IPS-NIHi7 (cell line): ENCODE measurements at regions not wholly inside any gene's neighbourhood (a gene's known extent, or its start where the extent isn't known, plus 50 kb on each side); places are given as distances from the start of the nearest gene placed in this dataset.
"Not testable (repeated sequence)": the region's sequence is repeated elsewhere in the genome, so short reads cannot be mapped to it uniquely, and the experiment has no call there.

Experiments used
- DNase-seq: peaks from one replicate; pipeline ENCODE4 v3.0.0; 2012; ENCODE audit warnings: mixed read lengths; ENCODE audit errors: extremely low spot score

DNA sequence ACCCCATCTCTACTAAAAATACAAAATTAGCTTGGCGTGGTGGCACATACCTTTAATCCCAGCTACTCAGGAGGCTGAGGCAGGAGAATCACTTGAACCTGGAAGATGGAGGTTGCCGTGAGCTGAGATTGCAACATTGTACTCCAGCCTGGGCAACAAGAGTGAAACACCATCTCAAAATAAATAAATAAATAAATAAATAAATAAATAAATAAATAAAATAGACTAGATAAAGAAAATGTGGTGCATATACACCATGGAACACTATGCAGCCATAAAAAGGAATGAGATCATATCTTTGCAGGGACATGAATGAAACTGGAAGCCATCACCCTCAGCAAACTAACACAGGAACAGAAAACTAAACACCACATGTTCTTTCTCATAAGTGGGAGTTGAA, 110.4 kb downstream of the YIPF5 start:
- DNase-seq, result not testable (repeated sequence)

GRCh38 chr5:144060598-144060997, 109.9 kb downstream of the YIPF5 start:
- no peak for DNase-seq

GRCh38 chr5:144065786-144066185, 104.7 kb downstream of the YIPF5 start:
- DNase-seq, result no peak

DNA sequence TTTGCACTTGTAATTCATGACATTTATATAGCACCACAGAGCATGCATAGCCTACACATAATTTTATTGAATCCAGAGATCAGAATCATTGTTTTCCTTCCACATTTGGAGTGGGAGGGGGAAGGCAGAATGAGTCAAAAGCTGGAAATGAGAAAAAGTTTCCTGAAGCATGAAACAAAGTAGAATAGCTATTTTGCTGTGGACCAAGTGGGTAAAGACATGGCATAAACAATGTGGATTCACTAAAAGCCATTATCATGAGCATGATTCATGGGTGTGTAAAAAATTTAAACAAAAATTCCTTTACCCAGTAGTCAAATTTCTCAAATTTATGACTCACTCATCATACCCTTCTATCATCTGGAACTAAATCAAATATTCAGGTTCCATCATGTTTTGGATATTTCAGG, 97.9 kb downstream of the YIPF5 start:
- no peak for DNase-seq

DNA sequence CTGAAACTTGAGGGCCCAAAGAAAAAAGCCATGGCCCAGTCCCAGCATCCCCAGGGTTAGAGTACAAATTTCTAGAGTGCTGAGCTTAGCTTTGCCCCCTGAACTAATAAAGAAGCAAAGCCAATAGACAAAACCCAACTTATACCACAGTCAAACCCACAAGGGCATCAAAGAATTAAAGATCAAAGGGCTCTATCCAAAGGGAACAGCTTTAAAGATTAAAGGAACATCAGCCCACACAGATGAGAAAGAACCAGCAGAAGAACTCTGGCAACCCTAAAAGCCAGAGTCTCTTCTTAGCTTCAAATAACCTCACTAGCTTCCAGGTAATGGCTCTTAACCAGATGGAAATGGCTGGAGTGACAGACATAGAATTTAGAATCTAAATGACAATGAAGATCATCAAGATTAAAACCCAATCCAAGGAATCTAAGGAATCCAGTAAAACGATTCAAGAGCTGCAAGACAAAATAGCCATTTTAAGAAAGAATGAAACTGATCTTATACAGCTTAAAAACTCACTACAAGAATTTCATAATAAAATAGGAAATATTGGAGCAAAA, 93.9 kb downstream of the YIPF5 start:
- DNase-seq, result no peak

DNA sequence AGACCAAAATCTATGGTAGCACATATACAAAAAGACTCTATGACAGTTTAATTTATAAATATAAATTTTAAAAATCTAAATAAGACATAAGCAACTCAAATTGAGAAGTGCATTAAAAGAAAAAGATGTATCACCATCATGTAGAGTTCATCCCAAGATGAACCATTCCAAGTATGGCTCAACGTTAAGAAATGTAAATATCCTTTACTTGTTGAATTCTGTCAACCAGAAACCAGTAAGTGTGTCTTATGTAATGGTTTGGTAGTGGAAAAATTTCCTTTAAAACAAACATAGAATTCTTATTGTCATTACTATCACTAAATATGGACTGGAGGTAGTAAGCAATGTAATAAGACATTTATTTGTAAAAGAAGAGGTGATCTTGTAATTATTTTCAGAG, 87.3 kb downstream of the YIPF5 start:
- DNase-seq, result no peak

GRCh38 chr5:144084971-144085370, 85.5 kb downstream of the YIPF5 start:
- DNase-seq, result no peak

- DNase-seq, result no peak
These were observed 85.1 kb downstream of the YIPF5 start for GRCh38 chr5:144085381-144085780.

DNA sequence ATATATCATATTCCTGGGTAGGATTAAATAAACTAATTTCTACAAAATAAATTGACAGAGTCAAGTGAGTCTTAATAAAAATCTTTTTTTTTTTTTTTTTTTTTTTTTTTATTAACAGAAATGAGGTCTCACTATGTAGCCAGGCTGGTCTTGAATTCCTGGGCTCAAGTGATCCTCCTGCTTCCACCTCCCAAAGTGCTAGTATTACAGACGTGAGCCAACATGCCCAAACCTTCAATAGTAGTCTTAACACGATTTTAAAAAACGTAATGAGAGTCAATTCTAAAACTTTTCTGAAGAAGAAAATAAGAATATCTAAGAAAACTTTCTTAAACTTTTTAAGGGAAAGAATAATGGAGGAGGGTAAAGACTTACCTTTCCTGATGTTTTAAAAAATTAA, 84.2 kb downstream of the YIPF5 start:
- DNase-seq, result no peak

GRCh38 chr5:144087576-144087975, 82.9 kb downstream of the YIPF5 start:
- DNase-seq, result no peak

DNA sequence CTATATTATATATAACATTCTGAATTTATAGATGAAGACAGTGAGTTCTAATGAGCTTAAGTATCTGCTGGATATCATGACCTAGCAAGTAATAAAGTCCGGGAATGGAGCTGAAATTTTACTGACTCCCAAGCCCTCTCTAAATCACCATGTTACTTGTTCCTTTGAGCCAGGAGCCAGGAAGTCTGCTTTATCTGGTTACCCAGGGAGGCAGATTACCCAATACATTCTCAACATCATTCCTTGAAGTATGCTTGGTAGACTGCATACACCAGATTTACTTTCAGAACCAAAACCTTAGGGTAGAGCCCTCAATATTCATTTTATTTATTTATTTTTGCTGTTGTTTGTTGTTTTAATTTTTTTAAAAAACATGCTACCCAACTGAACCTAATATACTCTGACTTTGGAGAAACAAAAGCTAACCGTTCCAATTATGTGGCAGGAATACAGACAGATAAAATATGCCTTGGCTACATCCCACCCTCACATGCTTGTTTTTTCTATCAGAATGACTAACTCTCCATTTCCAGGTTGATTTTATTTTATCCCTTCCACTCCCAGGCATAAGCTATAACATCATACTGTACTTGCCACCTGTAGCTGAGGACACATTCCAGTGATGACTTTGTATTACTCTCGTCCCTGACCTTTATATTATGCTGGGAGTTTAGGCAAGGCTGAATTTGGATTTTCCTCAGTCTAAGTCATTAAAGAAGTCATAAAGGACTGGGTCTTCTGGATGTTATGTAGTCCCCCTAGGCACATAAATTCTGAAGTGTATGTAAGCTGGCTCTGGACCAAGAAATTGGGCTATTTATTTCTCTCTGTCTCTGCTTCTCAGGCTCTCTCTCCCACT, 82.0 kb downstream of the YIPF5 start:
- no peak for DNase-seq

- DNase-seq, result no peak
These were observed 80.9 kb downstream of the YIPF5 start for GRCh38 chr5:144089401-144090021.

GRCh38 chr5:144092508-144092907, 78.0 kb downstream of the YIPF5 start:
- DNase-seq, result no peak

- DNase-seq, result no peak
These were observed 77.1 kb downstream of the YIPF5 start for GRCh38 chr5:144093400-144093799.

GRCh38 chr5:144093868-144094267, 76.6 kb downstream of the YIPF5 start:
- DNase-seq, result no peak

DNA sequence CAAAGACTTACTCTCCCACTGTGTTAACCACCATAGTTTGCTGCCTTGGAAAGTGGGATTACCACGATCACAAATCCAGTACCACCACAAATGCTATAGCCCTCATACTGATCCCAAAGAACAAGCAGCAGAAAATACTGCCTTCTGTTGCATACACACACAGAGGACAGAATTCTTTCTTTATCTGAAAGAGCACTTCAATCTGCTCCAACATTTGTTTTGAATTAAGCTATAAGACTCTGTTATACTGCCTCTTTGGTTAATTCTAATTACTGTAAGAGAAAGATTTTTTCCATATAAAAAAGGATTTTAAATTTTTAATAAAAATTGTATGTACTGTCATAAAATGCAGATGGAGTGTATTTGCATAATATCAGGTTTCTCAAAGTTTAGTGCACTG, 69.8 kb downstream of the YIPF5 start:
- no peak for DNase-seq

DNA sequence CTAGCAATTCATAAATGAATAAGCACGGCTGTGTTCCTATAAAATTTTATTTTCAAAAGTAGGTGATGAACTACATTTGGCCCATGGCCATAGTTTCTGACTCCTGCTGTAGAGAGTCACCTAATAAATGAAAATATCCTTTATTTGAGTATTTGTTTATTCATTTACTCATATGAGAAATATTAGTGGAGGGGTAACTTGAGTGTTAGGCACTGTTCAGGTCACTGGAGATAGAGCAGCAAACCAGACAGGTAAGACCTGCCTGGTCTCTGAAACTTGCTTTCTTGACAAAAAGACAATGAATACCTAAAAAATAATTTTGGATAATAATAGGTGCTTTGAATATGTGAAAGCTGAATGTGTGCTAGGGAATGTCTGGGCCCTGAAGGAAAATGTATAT, 68.8 kb downstream of the YIPF5 start:
- no peak for DNase-seq

DNA sequence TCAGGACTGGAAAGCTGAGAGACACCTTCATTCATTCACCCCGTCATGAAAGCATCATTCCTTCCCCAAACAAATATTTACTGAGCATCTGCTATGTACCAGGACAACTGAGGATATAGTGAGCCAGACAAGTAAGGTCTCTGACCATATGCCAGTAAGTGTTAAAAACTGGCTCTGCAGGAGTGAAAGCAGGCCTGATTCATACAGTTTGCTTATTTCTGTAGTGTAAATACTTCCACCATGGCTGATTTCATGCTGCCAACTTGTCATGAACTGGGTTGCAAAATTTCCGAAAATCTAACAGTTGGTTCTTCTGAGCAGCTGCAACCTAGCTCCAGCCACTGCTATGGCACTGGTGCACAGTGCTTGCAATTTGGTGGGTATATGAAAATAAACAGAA, 68.1 kb downstream of the YIPF5 start:
- DNase-seq, result no peak

DNA sequence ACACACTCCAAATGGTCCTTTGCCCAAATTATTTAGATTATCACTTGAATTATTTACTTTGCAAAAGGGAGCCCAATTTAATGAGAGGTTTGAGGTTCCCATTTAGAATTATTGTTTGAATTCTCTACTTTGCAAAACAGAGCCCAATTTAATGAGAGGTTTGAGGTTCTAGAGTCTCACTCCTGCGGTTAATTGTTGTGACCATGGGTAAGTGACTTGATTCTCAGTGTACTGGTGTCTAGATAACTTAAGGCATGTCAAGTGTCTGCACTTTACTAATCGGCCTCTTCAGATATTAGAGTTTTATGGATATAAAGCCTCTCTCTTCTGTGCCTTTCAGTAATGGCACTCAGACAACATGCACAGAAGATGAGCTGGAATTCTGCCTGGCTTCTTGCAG, 67.5 kb downstream of the YIPF5 start:
- no peak for DNase-seq

GRCh38 chr5:144103611-144104485, 66.6 kb downstream of the YIPF5 start:
- no peak for DNase-seq

DNA sequence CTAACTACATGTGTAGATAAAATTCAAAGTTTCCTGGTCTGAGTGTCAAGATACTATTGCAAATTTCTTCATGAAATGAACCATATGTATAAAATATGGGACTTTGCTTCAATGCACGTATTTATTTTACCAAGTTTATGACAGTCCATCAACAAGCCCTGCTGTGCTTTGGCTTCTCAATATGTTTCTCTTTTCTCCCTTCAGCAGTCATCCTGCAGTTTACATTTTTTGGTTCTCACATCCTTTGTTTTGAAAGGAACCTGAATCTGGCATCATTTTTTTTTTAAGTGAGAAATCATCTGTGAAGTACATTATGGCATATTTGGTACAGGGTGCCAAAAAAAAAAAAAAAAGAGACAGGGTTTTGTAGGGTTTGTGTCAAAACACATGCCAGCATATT, 65.1 kb downstream of the YIPF5 start:
- DNase-seq, result no peak

DNA sequence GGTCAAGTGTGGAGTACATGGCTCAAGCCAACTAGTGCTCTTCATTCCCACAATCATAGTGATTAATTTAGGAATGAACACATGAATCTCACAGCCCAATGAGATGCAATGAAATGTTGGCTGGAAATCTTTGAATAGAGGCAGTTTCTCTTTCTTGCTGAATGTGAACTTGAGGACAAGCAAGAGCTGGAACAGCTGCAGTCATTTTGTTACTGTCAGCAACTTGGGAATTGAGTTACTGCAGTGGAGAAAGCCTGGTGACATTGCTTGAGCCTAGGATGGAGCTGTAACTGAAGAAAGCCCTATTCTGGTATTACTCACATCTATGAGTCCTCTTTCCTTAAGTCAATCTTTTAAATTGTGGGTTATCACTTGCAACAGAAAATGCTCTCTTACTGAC, 62.3 kb downstream of the YIPF5 start:
- no peak for DNase-seq
